HEK293 (cell line): ENCODE measurements at regions not wholly inside any gene's neighbourhood (a gene's known extent, or its start where the extent isn't known, plus 50 kb on each side); places are given as distances from the start of the nearest gene placed in this dataset.

ENCODE experiments used
- CTCF ChIA-PET: fragments of 350-600 bp; formaldehyde crosslinking; extraction: SDS; loops from one replicate; lab custom pipeline; 2021; ENCODE audit warnings: antibody characterized with exemption; lab: Yijun Ruan, JAX
- POLR2A ChIA-PET: fragments of 300-600 bp; formaldehyde crosslinking; extraction: SDS; loops from one replicate; lab custom pipeline; 2020; ENCODE audit warnings: antibody characterized with exemption, inconsistent platforms; lab: Yijun Ruan, JAX
- H3K27ac ChIP-seq: fragments of 200-500 bp; sonication (Bioruptor generic); 2 replicates; pipeline ENCODE4 v1.5.1; 2014; ENCODE audit warnings: low read depth, low read length, control low read depth, inconsistent platforms; ENCODE audit errors: extremely low read depth
- H3K36me3 ChIP-seq, 2 experiments: fragments of 200-500 bp in 1 of 2; sonication (Bioruptor generic) in 1 of 2; 1 replicate in 1 of 2; 2 replicates in 1 of 2; pipeline ENCODE4 v1.5.1; 2014 to 2017; ENCODE audit warnings: inconsistent platforms in 2 of 2, low read length in 2 of 2; ENCODE audit not compliant: control insufficient read depth in 2 of 2, insufficient read depth in 1 of 2
- H3K4me1 ChIP-seq: fragments of 200-500 bp; sonication (Bioruptor generic); 2 replicates; pipeline ENCODE4 v1.5.1; 2014; ENCODE audit warnings: mild to moderate bottlenecking, low read length, inconsistent platforms; ENCODE audit not compliant: control insufficient read depth, insufficient read depth
- H3K4me3 ChIP-seq: 2 replicates; pipeline ENCODE4 v1.5.1; 2011; ENCODE audit warnings: low read depth, mild to moderate bottlenecking, control low read depth, low read length, moderate library complexity
- H3K9me3 ChIP-seq: fragments of 200-500 bp; sonication (Bioruptor generic); 2 replicates; pipeline ENCODE4 v1.5.1; 2014; ENCODE audit warnings: low read depth, low read length, inconsistent platforms; ENCODE audit not compliant: control insufficient read depth, insufficient read depth
- GFI1B ChIP-seq: fragments of 450-650 bp; formaldehyde crosslinking; IDR thresholded peaks from 2 replicates; pipeline ENCODE4 v1.5.1; 2016; ENCODE audit warnings: missing biosample characterization, missing genetic modification characterization
- HOXD13 ChIP-seq: sonication (generic); formaldehyde crosslinking; IDR thresholded peaks from 2 replicates; pipeline ENCODE4 v1.8.0; 2022; ENCODE audit warnings: missing genetic modification reagents, borderline replicate concordance
- KLF16 ChIP-seq: fragments of 450-650 bp; formaldehyde crosslinking; IDR thresholded peaks from 2 replicates; pipeline ENCODE4 v1.5.1; 2017; ENCODE audit warnings: missing biosample characterization, missing genetic modification characterization
- MEIS1 ChIP-seq: sonication (generic); formaldehyde crosslinking; IDR thresholded peaks from 2 replicates; pipeline ENCODE4 v1.8.1; 2022; ENCODE audit warnings: missing genetic modification reagents, mild to moderate bottlenecking, borderline replicate concordance
- PRDM2 ChIP-seq: fragments of 450-650 bp; formaldehyde crosslinking; IDR thresholded peaks from 2 replicates; pipeline ENCODE4 v1.5.1; 2016; ENCODE audit warnings: missing biosample characterization, missing genetic modification characterization, borderline replicate concordance
- YY1 ChIP-seq: fragments of 450-650 bp; formaldehyde crosslinking; IDR thresholded peaks from 2 replicates; pipeline ENCODE4 v1.5.1; 2018; ENCODE audit warnings: missing biosample characterization, missing genetic modification characterization
- ZNF335 ChIP-seq: fragments of 450-650 bp; formaldehyde crosslinking; conservative IDR thresholded peaks from 2 replicates; pipeline ENCODE4 v1.5.1; 2016; ENCODE audit warnings: missing biosample characterization, missing genetic modification characterization
- ZNF416 ChIP-seq: fragments of 450-650 bp; formaldehyde crosslinking; IDR thresholded peaks from 2 replicates; pipeline ENCODE4 v1.5.1; 2016; ENCODE audit warnings: missing biosample characterization, missing genetic modification characterization
- ZNF521 ChIP-seq: fragments of 450-650 bp; formaldehyde crosslinking; IDR thresholded peaks from 2 replicates; pipeline ENCODE4 v1.5.1; 2017; ENCODE audit warnings: missing biosample characterization, mild to moderate bottlenecking, missing genetic modification characterization
- ZNF658 ChIP-seq: fragments of 450-650 bp; formaldehyde crosslinking; IDR thresholded peaks from 2 replicates; pipeline ENCODE4; 2016; ENCODE audit warnings: missing biosample characterization, missing genetic modification characterization
- ZSCAN18 ChIP-seq: fragments of 450-650 bp; formaldehyde crosslinking; IDR thresholded peaks from 2 replicates; pipeline ENCODE4 v1.5.1; 2016; ENCODE audit warnings: missing biosample characterization, missing genetic modification characterization
- ZSCAN30 ChIP-seq: fragments of 450-650 bp; IDR thresholded peaks from 2 replicates; pipeline ENCODE4 v1.5.1; 2018; ENCODE audit warnings: missing biosample characterization, mild to moderate bottlenecking, missing genetic modification characterization, moderate library complexity
- ZSCAN4 ChIP-seq: fragments of 450-650 bp; formaldehyde crosslinking; IDR thresholded peaks from 2 replicates; pipeline ENCODE4 v1.5.1; 2017; ENCODE audit warnings: missing biosample characterization, missing genetic modification characterization
- TF ChIP-seq, protein P1 (sequence below): fragments of 450-650 bp; formaldehyde crosslinking; IDR thresholded peaks from 2 replicates; pipeline ENCODE4 v1.5.1; 2016; ENCODE audit warnings: missing biosample characterization, missing genetic modification characterization
- TF ChIP-seq, protein P2 (sequence below): fragments of 450-650 bp; formaldehyde crosslinking; conservative IDR thresholded peaks from 2 replicates; pipeline ENCODE4 v1.5.1; 2016; ENCODE audit warnings: low read depth, missing biosample characterization, missing genetic modification characterization
- TF ChIP-seq, protein P3 (sequence below): fragments of 450-650 bp; formaldehyde crosslinking; IDR thresholded peaks from 2 replicates; pipeline ENCODE4 v1.5.1; 2016; ENCODE audit warnings: missing biosample characterization, missing genetic modification characterization
- TF ChIP-seq, protein P4 (sequence below): fragments of 450-650 bp; formaldehyde crosslinking; IDR thresholded peaks from 2 replicates; pipeline ENCODE4 v1.5.1; 2016; ENCODE audit warnings: missing biosample characterization, missing genetic modification characterization
- TF ChIP-seq, protein P5 (sequence below): fragments of 450-650 bp; formaldehyde crosslinking; IDR thresholded peaks from 2 replicates; pipeline ENCODE4 v1.5.1; 2016; ENCODE audit warnings: missing biosample characterization, missing genetic modification characterization, low read depth

GRCh38 chr4:135338181-135338580 is 1136.6 kb upstream of the PABPC4L start (continued):
- TF ChIP-seq, protein P1, sequence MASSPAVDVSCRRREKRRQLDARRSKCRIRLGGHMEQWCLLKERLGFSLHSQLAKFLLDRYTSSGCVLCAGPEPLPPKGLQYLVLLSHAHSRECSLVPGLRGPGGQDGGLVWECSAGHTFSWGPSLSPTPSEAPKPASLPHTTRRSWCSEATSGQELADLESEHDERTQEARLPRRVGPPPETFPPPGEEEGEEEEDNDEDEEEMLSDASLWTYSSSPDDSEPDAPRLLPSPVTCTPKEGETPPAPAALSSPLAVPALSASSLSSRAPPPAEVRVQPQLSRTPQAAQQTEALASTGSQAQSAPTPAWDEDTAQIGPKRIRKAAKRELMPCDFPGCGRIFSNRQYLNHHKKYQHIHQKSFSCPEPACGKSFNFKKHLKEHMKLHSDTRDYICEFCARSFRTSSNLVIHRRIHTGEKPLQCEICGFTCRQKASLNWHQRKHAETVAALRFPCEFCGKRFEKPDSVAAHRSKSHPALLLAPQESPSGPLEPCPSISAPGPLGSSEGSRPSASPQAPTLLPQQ (tag by site-specific recombination): no peak
- TF ChIP-seq ZSCAN18 (tag by site-specific recombination): no peak
- TF ChIP-seq ZNF658: no peak

- POLR2A ChIA-PET: no interaction called here
- H3K4me1 ChIP-seq: no peaks in the 10 kb centered on the region
- TF ChIP-seq YY1 (tag by site-specific recombination): no peak
- TF ChIP-seq ZNF335 (tag by site-specific recombination): no peak
- no peak for TF ChIP-seq ZSCAN4
- TF ChIP-seq, protein P2, sequence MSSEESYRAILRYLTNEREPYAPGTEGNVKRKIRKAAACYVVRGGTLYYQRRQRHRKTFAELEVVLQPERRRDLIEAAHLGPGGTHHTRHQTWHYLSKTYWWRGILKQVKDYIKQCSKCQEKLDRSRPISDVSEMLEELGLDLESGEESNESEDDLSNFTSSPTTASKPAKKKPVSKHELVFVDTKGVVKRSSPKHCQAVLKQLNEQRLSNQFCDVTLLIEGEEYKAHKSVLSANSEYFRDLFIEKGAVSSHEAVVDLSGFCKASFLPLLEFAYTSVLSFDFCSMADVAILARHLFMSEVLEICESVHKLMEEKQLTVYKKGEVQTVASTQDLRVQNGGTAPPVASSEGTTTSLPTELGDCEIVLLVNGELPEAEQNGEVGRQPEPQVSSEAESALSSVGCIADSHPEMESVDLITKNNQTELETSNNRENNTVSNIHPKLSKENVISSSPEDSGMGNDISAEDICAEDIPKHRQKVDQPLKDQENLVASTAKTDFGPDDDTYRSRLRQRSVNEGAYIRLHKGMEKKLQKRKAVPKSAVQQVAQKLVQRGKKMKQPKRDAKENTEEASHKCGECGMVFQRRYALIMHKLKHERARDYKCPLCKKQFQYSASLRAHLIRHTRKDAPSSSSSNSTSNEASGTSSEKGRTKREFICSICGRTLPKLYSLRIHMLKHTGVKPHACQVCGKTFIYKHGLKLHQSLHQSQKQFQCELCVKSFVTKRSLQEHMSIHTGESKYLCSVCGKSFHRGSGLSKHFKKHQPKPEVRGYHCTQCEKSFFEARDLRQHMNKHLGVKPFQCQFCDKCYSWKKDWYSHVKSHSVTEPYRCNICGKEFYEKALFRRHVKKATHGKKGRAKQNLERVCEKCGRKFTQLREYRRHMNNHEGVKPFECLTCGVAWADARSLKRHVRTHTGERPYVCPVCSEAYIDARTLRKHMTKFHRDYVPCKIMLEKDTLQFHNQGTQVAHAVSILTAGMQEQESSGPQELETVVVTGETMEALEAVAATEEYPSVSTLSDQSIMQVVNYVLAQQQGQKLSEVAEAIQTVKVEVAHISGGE (tag by site-specific recombination): no peak
- no peak for TF ChIP-seq ZNF521
- TF ChIP-seq, protein P3, sequence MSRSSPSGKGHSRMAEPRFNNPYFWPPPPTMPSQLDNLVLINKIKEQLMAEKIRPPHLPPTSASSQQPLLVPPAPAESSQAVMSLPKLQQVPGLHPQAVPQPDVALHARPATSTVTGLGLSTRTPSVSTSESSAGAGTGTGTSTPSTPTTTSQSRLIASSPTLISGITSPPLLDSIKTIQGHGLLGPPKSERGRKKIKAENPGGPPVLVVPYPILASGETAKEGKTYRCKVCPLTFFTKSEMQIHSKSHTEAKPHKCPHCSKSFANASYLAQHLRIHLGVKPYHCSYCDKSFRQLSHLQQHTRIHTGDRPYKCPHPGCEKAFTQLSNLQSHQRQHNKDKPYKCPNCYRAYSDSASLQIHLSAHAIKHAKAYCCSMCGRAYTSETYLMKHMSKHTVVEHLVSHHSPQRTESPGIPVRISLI (tag by site-specific recombination): no peak
- no peak for TF ChIP-seq ZNF416
- TF ChIP-seq HOXD13 (CRISPR knock-in tag): no peak
- TF ChIP-seq PRDM2 (tag by site-specific recombination): no peak
- TF ChIP-seq, protein P4, sequence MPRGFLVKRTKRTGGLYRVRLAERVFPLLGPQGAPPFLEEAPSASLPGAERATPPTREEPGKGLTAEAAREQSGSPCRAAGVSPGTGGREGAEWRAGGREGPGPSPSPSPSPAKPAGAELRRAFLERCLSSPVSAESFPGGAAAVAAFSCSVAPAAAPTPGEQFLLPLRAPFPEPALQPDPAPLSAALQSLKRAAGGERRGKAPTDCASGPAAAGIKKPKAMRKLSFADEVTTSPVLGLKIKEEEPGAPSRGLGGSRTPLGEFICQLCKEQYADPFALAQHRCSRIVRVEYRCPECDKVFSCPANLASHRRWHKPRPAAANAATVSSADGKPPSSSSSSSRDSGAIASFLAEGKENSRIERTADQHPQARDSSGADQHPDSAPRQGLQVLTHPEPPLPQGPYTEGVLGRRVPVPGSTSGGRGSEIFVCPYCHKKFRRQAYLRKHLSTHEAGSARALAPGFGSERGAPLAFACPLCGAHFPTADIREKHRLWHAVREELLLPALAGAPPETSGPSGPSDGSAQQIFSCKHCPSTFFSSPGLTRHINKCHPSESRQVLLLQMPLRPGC (tag by site-specific recombination): no peak
- no peak for TF ChIP-seq ZSCAN30 (tag by site-specific recombination)
- TF ChIP-seq MEIS1 (CRISPR knock-in tag): no peak
- TF ChIP-seq, protein P5, sequence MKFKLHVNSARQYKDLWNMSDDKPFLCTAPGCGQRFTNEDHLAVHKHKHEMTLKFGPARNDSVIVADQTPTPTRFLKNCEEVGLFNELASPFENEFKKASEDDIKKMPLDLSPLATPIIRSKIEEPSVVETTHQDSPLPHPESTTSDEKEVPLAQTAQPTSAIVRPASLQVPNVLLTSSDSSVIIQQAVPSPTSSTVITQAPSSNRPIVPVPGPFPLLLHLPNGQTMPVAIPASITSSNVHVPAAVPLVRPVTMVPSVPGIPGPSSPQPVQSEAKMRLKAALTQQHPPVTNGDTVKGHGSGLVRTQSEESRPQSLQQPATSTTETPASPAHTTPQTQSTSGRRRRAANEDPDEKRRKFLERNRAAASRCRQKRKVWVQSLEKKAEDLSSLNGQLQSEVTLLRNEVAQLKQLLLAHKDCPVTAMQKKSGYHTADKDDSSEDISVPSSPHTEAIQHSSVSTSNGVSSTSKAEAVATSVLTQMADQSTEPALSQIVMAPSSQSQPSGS (tag by site-specific recombination): no peak
- TF ChIP-seq ZNF658: no peak
- no peak for TF ChIP-seq KLF16 (tag by site-specific recombination)
- no peak for TF ChIP-seq GFI1B (tag by site-specific recombination)
- CTCF ChIA-PET: interaction anchor here (0.7 kb wide), 1 partner anchor 170 kb away, joined by 3 read pairs; no protein-coding TSS in a partner anchor
- H3K9me3 ChIP-seq: no peaks in the 10 kb centered on the region
- H3K4me3 ChIP-seq: no peak overlapping the region
- H3K27ac ChIP-seq: no peak overlapping the region
- H3K36me3 ChIP-seq: no peaks in the 10 kb centered on the region
These were observed 1123.7 kb upstream of the PABPC4L start for GRCh38 chr4:135325264-135325663.
